Loucy (cell line): ENCODE measurements at regions not wholly inside any gene's neighbourhood (a gene's known extent, or its start where the extent isn't known, plus 50 kb on each side); places are given as distances from the start of the nearest gene placed in this dataset.

Source experiments
- CTCF ChIP-seq: fragments of 200-600 bp; sonication (generic); conservative IDR thresholded peaks from 2 replicates; pipeline ENCODE4 v1.5.1; 2014; ENCODE audit warnings: mild to moderate bottlenecking, antibody characterized with exemption, low read length
- EZH2phosphoT487 ChIP-seq: fragments of 200-600 bp; IDR thresholded peaks from 2 replicates; pipeline ENCODE4 v1.6.1; 2018; ENCODE audit warnings: antibody characterized with exemption, mild to moderate bottlenecking, moderate library complexity, borderline replicate concordance

GRCh38 chr1:5099558-5099957 lies 445.1 kb downstream of the AJAP1 start:
- TF ChIP-seq CTCF (no peak), EZH2phosphoT487 (no peak)
